Progenitor cell of endocrine pancreas (in vitro differentiated cells): ENCODE measurements at regions not wholly inside any gene's neighbourhood (a gene's known extent, or its start where the extent isn't known, plus 50 kb on each side); places are given as distances from the start of the nearest gene placed in this dataset.

Source experiments
- DNase-seq: peaks from one replicate; pipeline ENCODE4 v3.0.0; 2021; ENCODE audit warnings: low spot score; ENCODE audit not compliant: unreplicated experiment
- H3K27ac Mint-ChIP-seq: 2 replicates; pipeline ENCODE4 v1.8.0; 2021; ENCODE audit warnings: mild to moderate bottlenecking, moderate library complexity, mixed read lengths
- H3K27me3 Mint-ChIP-seq: 2 replicates; pipeline ENCODE4 v1.8.0; 2021; ENCODE audit warnings: mixed read lengths
- H3K36me3 Mint-ChIP-seq: 2 replicates; pipeline ENCODE4 v1.8.0; 2022; ENCODE audit warnings: mixed read lengths; ENCODE audit not compliant: insufficient read depth
- H3K4me1 Mint-ChIP-seq: 2 replicates; pipeline ENCODE4 v1.8.0; 2021; ENCODE audit warnings: low read depth, mixed read lengths
- H3K4me3 Mint-ChIP-seq: 2 replicates; pipeline ENCODE4 v1.8.0; 2021; ENCODE audit warnings: low read depth, mild to moderate bottlenecking, moderate library complexity, mixed read lengths
- H3K9me3 Mint-ChIP-seq: 2 replicates; pipeline ENCODE4 v1.8.0; 2021; ENCODE audit warnings: low read depth, mixed read lengths
- CTCF ChIP-seq: fragments of 200-600 bp; sonication (generic); IDR thresholded peaks from one replicate; pipeline ENCODE4 v1.5.0; 2021; ENCODE audit warnings: antibody characterized with exemption, mild to moderate bottlenecking; ENCODE audit not compliant: unreplicated experiment

DNA sequence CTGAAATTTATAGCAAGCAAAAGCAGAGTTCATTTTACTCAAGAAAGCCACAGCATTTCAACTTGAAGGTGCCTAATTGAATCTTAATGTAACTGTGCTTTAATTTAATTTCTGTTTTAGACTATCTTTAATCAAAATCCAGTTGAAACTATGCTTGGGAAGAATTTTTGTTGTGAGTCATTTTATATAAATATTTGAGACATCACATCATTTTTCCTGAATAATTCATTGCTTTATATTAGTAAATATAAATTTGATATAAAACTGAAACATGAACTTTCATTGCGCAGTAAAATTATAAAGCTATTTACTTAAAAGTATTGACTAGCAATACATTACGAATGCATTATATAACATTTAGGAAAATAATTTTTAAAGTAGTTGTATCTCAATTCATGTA is 1937.1 kb upstream of the CDH9 start:
- H3K9me3 Mint-ChIP-seq = peaks cover 8% of the 10 kb centered on the region
- H3K27me3 Mint-ChIP-seq = no peaks in the 10 kb centered on the region
- no peak for DNase-seq
- TF ChIP-seq CTCF = no peak
- no peak overlapping the region for H3K4me3 Mint-ChIP-seq
- no peaks in the 10 kb centered on the region for H3K36me3 Mint-ChIP-seq
- H3K27ac Mint-ChIP-seq = no peak overlapping the region
- H3K4me1 Mint-ChIP-seq = no peaks in the 10 kb centered on the region

GRCh38 chr5:28967848-28968247 is 1929.5 kb upstream of the CDH9 start:
- Mint-ChIP-seq H3K9me3 (no peaks in the 10 kb centered on the region), H3K36me3 (no peaks in the 10 kb centered on the region), H3K27me3 (no peaks in the 10 kb centered on the region), H3K4me1 (no peaks in the 10 kb centered on the region), H3K27ac (no peak overlapping the region), H3K4me3 (no peak overlapping the region)
- DNase-seq = no peak
- no peak for TF ChIP-seq CTCF

GRCh38 chr5:28961816-28962215 is 1923.4 kb upstream of the CDH9 start:
- Mint-ChIP-seq H3K27ac (no peak overlapping the region), H3K36me3 (no peaks in the 10 kb centered on the region), H3K9me3 (no peaks in the 10 kb centered on the region), H3K27me3 (no peaks in the 10 kb centered on the region), H3K4me1 (no peaks in the 10 kb centered on the region), H3K4me3 (no peak overlapping the region)
- TF ChIP-seq CTCF = no peak
- DNase-seq = no peak

DNA sequence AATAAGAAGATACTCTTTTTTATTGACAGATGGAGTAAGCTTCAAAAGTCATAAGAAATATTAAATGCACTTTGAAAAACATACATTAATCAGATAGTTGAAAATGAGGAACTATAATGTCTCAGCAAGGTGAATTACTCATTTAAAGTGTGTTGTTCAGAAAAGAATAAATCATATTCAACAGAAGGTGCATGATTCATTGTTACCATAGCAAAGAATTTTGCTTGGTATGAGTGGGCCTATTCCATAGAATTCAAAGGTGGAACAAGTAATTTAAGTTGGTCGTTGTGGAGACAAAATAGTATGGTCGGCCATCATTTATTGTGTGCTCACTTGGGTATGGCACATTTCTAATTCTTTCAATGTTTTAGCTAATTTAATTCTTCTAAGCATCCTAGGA is 1920.2 kb upstream of the CDH9 start:
- TF ChIP-seq CTCF = no peak

DNA sequence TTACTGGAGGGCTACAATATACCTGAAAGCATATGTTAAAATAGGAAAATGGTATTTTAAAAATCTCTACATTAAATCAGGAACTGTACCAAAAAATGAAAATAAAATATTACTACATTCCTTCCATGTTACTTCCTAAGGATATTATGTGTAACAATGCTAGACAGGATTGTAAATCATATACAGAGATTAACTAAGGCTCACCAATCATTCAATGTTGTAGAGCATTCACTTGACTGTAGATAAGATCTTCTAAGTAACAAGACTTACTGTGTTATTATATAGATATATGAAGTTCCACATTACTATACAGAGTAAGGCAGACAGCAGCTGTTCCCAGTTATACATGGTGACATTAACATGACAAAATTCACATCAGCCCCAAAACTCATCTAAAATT is 1919.1 kb upstream of the CDH9 start:
- peaks cover 3% of the 10 kb centered on the region for H3K9me3 Mint-ChIP-seq
- TF ChIP-seq CTCF = no peak
- H3K4me3 Mint-ChIP-seq = no peak overlapping the region
- no peak for DNase-seq
- H3K36me3 Mint-ChIP-seq = no peaks in the 10 kb centered on the region
- no peaks in the 10 kb centered on the region for H3K4me1 Mint-ChIP-seq
- no peak overlapping the region for H3K27ac Mint-ChIP-seq
- H3K27me3 Mint-ChIP-seq = no peaks in the 10 kb centered on the region

More for the DNA sequence above, 1920.2 kb upstream of the CDH9 start:
- Mint-ChIP-seq H3K27ac (no peak overlapping the region), H3K36me3 (no peaks in the 10 kb centered on the region), H3K4me1 (no peaks in the 10 kb centered on the region), H3K9me3 (no peaks in the 10 kb centered on the region), H3K27me3 (no peaks in the 10 kb centered on the region), H3K4me3 (no peak overlapping the region)
- no peak for DNase-seq
